ENCODE measurements at regions not wholly inside any gene's neighbourhood (a gene's known extent, or its start where the extent isn't known, plus 50 kb on each side); places are given as distances from the start of the nearest gene placed in this dataset.

GRCh38 chr13:97798171-97798821 is 155.2 kb upstream of the IPO5 start:
- Histone ChIP-seq H3K4ac (ENCODE audit: low read depth, low read length) (no peak overlapping the region), H3K9ac (ENCODE audit: low read length) (no peak overlapping the region), H2BK5ac (ENCODE audit: low read depth, low read length, poor library complexity) (no peak overlapping the region), H3K4me2 (ENCODE audit: low read length) (no peak overlapping the region), H4K12ac (ENCODE audit: low read depth, low read length) (no peak overlapping the region), H3K79me1 (ENCODE audit: low read length) (no peaks in the 10 kb centered on the region), H3K27ac (ENCODE audit: low read depth, low read length) (no peak overlapping the region), H3K23ac (ENCODE audit: low read length) (no peak overlapping the region), H3K9me3 (ENCODE audit: insufficient read depth, low read depth, low read length) (no peaks in the 10 kb centered on the region), H2BK12ac (ENCODE audit: low read length) (no peak overlapping the region), H3K4me1 (ENCODE audit: control insufficient read depth in 1 of 2, insufficient read depth in 2 of 2, low read length in 2 of 2) (no peaks in the 10 kb centered on the region), H2AK5ac (ENCODE audit: low read length) (no peak overlapping the region), H4K91ac (ENCODE audit: low read depth, low read length) (no peak overlapping the region), H4K8ac (ENCODE audit: low read depth, low read length) (no peak overlapping the region), H3K27me3 (ENCODE audit: insufficient read depth, low read length) (no peaks in the 10 kb centered on the region), H3K14ac (ENCODE audit: low read length) (no peak overlapping the region), H2AFZ (ENCODE audit: insufficient read depth, low read length, poor library complexity) (no peak overlapping the region), H3K18ac (ENCODE audit: low read length) (no peak overlapping the region), H3K79me2 (ENCODE audit: control insufficient read depth, insufficient read depth, low read length, poor library complexity) (no peaks in the 10 kb centered on the region), H3K36me3 (ENCODE audit: control insufficient read depth in 1 of 2, insufficient read depth in 2 of 2, low read length in 2 of 2) (no peaks in the 10 kb centered on the region), H3K4me3 (ENCODE audit: low read depth, low read length) (no peak overlapping the region), H2BK120ac (ENCODE audit: insufficient read depth, low read length, poor library complexity) (no peak overlapping the region)
- peak; percentile 7 to 49 for DNase-seq
- WGBS (ENCODE audit: extremely low coverage, insufficient coverage, insufficient read length): no CpG with 5 or more reads among the region's 7 CpGs

DNA sequence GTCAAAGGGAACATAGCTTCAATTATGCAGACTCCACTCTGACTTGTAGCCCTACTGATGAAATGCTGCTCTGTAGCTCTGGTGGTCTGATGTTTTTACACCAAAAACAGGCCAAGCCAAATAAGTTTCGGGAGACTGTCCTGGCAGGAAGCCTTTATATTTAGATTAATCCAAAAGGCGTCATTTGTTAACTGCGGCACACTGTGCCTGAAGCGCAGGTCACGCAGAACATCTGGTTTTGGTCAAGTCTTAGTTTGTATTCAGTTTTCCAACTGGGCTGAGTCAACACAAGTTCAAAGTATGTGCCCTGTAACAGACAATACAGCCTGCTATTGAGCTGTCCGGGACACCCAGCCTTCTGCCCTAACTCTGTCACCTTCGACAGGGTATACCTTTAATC is 154.6 kb upstream of the IPO5 start:
- Histone ChIP-seq H3K27me3 (ENCODE audit: insufficient read depth, low read length) (no peaks in the 10 kb centered on the region), H2AK5ac (ENCODE audit: low read length) (no peak overlapping the region), H3K4me3 (ENCODE audit: low read depth, low read length) (no peak overlapping the region), H2BK5ac (ENCODE audit: low read depth, low read length, poor library complexity) (no peak overlapping the region), H3K9me3 (ENCODE audit: insufficient read depth, low read depth, low read length) (no peaks in the 10 kb centered on the region), H3K18ac (ENCODE audit: low read length) (no peak overlapping the region), H3K4ac (ENCODE audit: low read depth, low read length) (no peak overlapping the region), H2BK12ac (ENCODE audit: low read length) (no peak overlapping the region), H2AFZ (ENCODE audit: insufficient read depth, low read length, poor library complexity) (no peak overlapping the region), H3K23ac (ENCODE audit: low read length) (no peak overlapping the region), H3K4me2 (ENCODE audit: low read length) (no peak overlapping the region), H4K12ac (ENCODE audit: low read depth, low read length) (no peak overlapping the region), H3K27ac (ENCODE audit: low read depth, low read length) (no peak overlapping the region), H4K91ac (ENCODE audit: low read depth, low read length) (no peak overlapping the region), H3K14ac (ENCODE audit: low read length) (no peak overlapping the region), H3K36me3 (ENCODE audit: control insufficient read depth in 1 of 2, insufficient read depth in 2 of 2, low read length in 2 of 2) (no peaks in the 10 kb centered on the region), H3K9ac (ENCODE audit: low read length) (no peak overlapping the region), H3K4me1 (ENCODE audit: control insufficient read depth in 1 of 2, insufficient read depth in 2 of 2, low read length in 2 of 2) (no peaks in the 10 kb centered on the region), H2BK120ac (ENCODE audit: insufficient read depth, low read length, poor library complexity) (no peak overlapping the region), H3K79me1 (ENCODE audit: low read length) (no peaks in the 10 kb centered on the region), H4K8ac (ENCODE audit: low read depth, low read length) (no peak overlapping the region), H3K79me2 (ENCODE audit: control insufficient read depth, insufficient read depth, low read length, poor library complexity) (no peaks in the 10 kb centered on the region)
- WGBS (ENCODE audit: extremely low coverage, insufficient coverage, insufficient read length): no CpG with 5 or more reads among the region's 7 CpGs
- no peak for DNase-seq

DNA sequence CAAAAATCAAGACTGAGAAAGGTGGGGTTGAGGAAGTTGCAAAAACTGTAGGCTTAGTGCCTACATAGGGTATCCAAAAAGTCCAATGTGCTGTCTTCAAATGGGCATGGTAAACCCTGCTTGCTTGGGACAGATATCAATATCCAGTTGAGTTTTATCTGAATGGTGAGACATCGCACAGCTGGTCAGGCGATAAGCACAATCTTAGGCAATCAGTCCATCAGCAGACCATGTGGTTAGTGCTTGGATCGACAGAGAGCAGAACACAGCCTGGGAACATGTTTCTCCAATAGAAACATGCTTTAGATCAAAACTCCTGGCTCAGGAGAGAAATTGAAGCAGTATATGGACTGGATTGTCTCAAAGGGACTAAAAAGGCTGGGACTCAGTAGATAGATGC is 151.3 kb upstream of the IPO5 start:
- Histone ChIP-seq H2AK5ac (ENCODE audit: low read length) (no peak overlapping the region), H2AFZ (ENCODE audit: insufficient read depth, low read length, poor library complexity) (no peak overlapping the region), H2BK12ac (ENCODE audit: low read length) (no peak overlapping the region), H4K91ac (ENCODE audit: low read depth, low read length) (no peak overlapping the region), H3K23ac (ENCODE audit: low read length) (no peak overlapping the region), H3K4me2 (ENCODE audit: low read length) (no peak overlapping the region), H3K79me1 (ENCODE audit: low read length) (no peaks in the 10 kb centered on the region), H3K9me3 (ENCODE audit: insufficient read depth, low read depth, low read length) (no peaks in the 10 kb centered on the region), H3K9ac (ENCODE audit: low read length) (no peak overlapping the region), H3K14ac (ENCODE audit: low read length) (no peak overlapping the region), H3K27me3 (ENCODE audit: insufficient read depth, low read length) (no peaks in the 10 kb centered on the region), H4K8ac (ENCODE audit: low read depth, low read length) (no peak overlapping the region), H4K12ac (ENCODE audit: low read depth, low read length) (no peak overlapping the region), H3K27ac (ENCODE audit: low read depth, low read length) (no peak overlapping the region), H3K4ac (ENCODE audit: low read depth, low read length) (no peak overlapping the region), H2BK5ac (ENCODE audit: low read depth, low read length, poor library complexity) (no peak overlapping the region), H2BK120ac (ENCODE audit: insufficient read depth, low read length, poor library complexity) (no peak overlapping the region), H3K4me3 (ENCODE audit: low read depth, low read length) (no peak overlapping the region), H3K18ac (ENCODE audit: low read length) (no peak overlapping the region), H3K4me1 (ENCODE audit: control insufficient read depth in 1 of 2, insufficient read depth in 2 of 2, low read length in 2 of 2) (no peaks in the 10 kb centered on the region), H3K36me3 (ENCODE audit: control insufficient read depth in 1 of 2, insufficient read depth in 2 of 2, low read length in 2 of 2) (no peaks in the 10 kb centered on the region), H3K79me2 (ENCODE audit: control insufficient read depth, insufficient read depth, low read length, poor library complexity) (no peaks in the 10 kb centered on the region)
- WGBS (ENCODE audit: extremely low coverage, insufficient coverage, insufficient read length): no CpG with 5 or more reads among the region's 3 CpGs
- no peak for DNase-seq

DNA sequence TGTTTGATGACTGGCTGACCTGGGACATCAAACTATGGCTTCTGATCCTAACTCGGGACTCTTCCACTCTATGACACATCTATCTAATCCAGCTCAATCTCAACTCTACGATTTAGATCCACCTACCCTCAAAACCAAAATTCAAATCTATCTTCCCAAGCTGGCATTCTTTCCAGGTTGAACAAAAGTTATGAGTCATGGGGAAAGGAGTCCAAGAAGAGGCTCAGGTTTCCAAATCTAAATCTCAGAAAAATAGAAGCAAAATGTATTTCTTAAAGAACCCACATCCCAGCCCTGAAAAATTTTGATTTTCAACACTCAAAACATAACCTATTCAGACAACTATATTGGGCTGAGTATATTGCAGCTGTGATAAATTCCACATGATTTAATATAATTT is 143.9 kb upstream of the IPO5 start:
- Histone ChIP-seq H2AFZ (ENCODE audit: insufficient read depth, low read length, poor library complexity) (no peak overlapping the region), H2BK120ac (ENCODE audit: insufficient read depth, low read length, poor library complexity) (no peak overlapping the region), H4K12ac (ENCODE audit: low read depth, low read length) (no peak overlapping the region), H2AK5ac (ENCODE audit: low read length) (no peak overlapping the region), H3K4me2 (ENCODE audit: low read length) (no peak overlapping the region), H3K23ac (ENCODE audit: low read length) (no peak overlapping the region), H3K18ac (ENCODE audit: low read length) (no peak overlapping the region), H3K14ac (ENCODE audit: low read length) (no peak overlapping the region), H3K4me1 (ENCODE audit: control insufficient read depth in 1 of 2, insufficient read depth in 2 of 2, low read length in 2 of 2) (no peaks in the 10 kb centered on the region), H4K91ac (ENCODE audit: low read depth, low read length) (no peak overlapping the region), H3K4ac (ENCODE audit: low read depth, low read length) (no peak overlapping the region), H4K8ac (ENCODE audit: low read depth, low read length) (no peak overlapping the region), H2BK5ac (ENCODE audit: low read depth, low read length, poor library complexity) (no peak overlapping the region), H3K9me3 (ENCODE audit: insufficient read depth, low read depth, low read length) (no peaks in the 10 kb centered on the region), H3K9ac (ENCODE audit: low read length) (no peak overlapping the region), H3K79me1 (ENCODE audit: low read length) (no peaks in the 10 kb centered on the region), H2BK12ac (ENCODE audit: low read length) (no peak overlapping the region), H3K27me3 (ENCODE audit: insufficient read depth, low read length) (no peaks in the 10 kb centered on the region), H3K36me3 (ENCODE audit: control insufficient read depth in 1 of 2, insufficient read depth in 2 of 2, low read length in 2 of 2) (no peaks in the 10 kb centered on the region), H3K79me2 (ENCODE audit: control insufficient read depth, insufficient read depth, low read length, poor library complexity) (no peaks in the 10 kb centered on the region), H3K4me3 (ENCODE audit: low read depth, low read length) (no peak overlapping the region), H3K27ac (ENCODE audit: low read depth, low read length) (no peak overlapping the region)
- WGBS (ENCODE audit: extremely low coverage, insufficient coverage, insufficient read length): 100% methylated on average over 1 of the region's 2 CpGs
- no peak for DNase-seq
